ENCODE measurements at regions not wholly inside any gene's neighbourhood (a gene's known extent, or its start where the extent isn't known, plus 50 kb on each side); places are given as distances from the start of the nearest gene placed in this dataset.
"Not testable (repeated sequence)": the region's sequence is repeated elsewhere in the genome, so short reads cannot be mapped to it uniquely, and the experiment has no call there.

- no peak for DNase-seq (ENCODE audit: low spot score)
These were observed 317.3 kb upstream of the NAALADL2 start for GRCh38 chr3:174541708-174542315.

DNA sequence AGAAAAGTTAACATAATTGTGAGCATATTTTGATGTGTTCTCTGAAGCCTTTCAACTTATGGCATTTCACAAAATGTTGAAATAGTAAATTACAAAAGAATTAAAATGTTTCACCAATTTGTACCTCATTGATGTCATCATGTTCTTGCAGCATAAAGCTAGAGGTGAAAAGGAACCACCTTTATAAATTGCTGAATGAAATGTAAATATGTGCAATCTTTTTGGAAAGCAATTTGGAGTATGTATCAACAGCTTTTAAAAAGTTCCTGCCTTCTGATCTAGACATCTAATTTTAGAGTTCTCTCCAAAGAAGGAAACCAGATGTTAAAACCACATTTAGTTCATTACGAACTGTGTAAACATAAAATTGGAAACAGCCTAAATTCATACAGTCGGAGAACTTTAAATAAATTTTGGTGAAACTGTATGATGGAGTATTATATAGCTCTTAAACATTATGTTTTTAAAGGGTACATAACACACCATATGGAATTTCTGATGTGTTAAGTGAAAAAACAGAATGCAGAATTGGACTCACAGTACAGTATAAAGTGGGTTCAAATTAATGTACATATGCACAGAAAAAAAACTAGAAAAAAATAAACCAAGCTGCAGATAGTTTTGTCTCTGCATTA lies 311.2 kb upstream of the NAALADL2 start:
- DNase-seq (ENCODE audit: low spot score) = no peak

DNA sequence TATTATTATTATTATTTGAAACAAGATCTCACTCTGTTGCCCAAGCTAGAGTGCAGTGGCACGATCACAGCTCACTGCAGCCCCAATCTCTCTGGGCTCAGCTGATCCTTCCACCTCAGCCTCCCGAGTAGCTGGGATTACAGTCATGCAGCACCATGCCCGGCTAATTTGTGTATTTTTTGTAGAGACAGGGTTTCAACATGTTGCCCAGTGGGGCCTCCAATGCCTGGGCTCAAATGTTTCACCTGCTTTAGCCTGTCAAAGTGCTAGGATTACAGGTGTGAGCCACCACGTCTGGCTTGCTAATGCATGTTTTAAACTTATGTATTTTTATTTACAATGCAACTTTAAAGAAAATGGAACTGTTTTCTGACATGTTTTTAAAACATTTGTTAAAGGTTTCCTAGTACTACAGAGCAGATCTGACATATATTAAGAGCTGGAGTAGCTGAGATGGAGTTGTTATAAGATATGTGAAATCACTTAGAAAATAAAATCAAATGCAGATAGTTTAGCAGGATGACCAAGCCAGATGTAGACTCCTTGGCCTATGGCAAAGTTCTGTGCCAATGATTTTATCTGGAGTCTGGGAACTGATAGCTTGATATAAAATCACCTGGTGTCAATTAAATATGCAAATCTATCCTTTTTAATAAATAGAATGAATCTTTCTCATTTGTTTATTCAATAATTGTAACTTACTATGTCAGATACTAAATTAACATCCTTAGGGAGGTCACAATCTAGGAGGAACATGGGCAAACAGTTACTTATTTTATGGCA lies 310.1 kb upstream of the NAALADL2 start:
- DNase-seq (ENCODE audit: low spot score) = no peak

- DNase-seq (ENCODE audit: low spot score) = no peak
These were observed 277.6 kb upstream of the NAALADL2 start for GRCh38 chr3:174581558-174581957.

DNA sequence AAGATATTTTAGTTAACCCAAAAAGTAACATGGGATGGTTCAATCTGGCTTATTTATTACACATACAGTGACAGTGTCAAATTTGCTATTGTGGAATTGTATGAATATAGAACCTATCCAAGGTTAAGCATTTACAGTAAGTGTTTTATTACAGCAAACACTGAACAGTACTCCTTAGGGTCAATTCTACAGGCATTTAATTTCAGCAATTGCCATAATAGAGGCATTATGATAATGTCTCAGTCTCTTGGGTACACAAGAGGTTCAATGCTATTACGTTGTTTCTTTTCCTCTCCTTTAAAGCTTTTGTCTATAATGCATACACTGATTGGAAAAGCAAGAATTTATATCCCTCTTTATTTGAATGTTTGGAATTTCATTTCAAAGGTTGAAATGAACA lies 275.7 kb upstream of the NAALADL2 start:
- no peak for DNase-seq (ENCODE audit: low spot score)

- not testable (repeated sequence) for DNase-seq (ENCODE audit: low spot score)
These were observed 272.0 kb upstream of the NAALADL2 start for GRCh38 chr3:174587137-174587536.

DNA sequence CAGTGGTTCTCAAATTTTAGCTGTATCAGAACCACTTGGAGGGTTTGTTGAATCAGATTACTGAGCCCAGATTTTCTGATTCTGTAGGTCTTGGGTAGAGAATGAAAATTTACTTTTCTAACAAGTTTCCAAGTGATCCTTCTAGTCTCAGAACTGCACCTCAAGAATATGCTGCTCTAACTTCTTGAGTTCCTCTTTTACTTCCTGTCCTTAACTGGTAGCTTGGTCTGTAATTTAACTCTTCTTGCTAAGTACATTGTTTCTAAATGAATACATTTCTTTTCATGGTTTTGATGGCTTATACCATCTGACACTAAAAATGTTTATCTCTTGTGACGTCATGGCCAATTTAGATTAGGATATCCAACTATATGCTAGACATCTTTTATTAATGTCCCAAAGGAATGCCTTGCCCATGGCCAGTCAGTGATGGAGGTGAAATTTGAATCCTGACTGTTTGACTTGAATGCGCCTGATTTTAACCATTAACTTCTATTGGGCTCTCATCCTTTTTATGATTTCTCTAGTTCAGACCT lies 262.6 kb upstream of the NAALADL2 start:
- no peak for DNase-seq (ENCODE audit: low spot score)

DNA sequence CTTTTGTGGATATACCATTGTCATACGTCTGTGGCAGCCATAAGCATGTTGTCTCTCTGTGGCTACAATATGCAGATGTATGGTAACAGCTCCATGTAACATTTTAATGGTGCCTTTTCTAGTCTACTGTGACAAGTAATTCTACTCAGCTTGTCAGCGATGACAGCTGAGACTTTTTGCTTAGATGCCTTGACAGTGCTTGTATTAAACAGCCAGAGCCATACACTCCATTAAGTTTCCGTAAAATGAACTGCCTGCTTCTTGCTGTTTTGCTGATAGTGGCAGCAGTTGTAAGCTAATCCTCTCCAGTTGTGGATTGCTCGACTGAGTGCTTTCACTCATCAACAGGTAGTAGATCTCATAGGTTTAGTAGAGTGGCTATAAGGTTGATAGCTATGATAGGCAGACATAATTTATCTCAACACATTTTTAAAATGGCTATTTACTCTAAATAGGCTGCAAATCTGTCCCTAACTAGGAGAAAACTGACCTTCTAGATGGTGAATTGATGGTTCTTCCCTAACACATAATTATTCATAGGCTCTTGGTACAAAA lies 260.2 kb upstream of the NAALADL2 start:
- DNase-seq (ENCODE audit: low spot score) = no peak

DNA sequence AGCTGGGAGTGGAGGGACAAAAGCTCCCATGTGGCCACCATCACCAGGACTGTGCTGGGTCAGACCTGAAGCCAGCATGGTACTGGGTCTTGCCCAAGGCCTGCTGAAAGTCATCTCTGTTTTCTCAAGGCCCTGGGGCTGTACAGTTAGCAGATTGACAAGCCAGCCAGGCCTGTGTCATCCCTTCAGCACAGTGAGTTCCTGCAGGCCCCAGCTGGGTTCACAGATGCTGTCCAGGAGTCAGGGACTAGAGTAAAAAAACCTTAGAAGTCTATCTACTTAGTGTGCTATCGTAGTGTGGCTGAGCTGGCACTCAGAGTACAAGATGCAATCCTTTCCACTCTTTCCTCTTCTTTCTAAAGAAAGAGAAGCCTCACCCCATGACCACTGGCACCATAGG lies 246.0 kb upstream of the NAALADL2 start:
- no peak for DNase-seq (ENCODE audit: low spot score)

- DNase-seq (ENCODE audit: low spot score) = no peak
These were observed 245.1 kb upstream of the NAALADL2 start for GRCh38 chr3:174614036-174614435.

- DNase-seq (ENCODE audit: low spot score) = no peak
These were observed 240.6 kb upstream of the NAALADL2 start for GRCh38 chr3:174618368-174619080.

DNA sequence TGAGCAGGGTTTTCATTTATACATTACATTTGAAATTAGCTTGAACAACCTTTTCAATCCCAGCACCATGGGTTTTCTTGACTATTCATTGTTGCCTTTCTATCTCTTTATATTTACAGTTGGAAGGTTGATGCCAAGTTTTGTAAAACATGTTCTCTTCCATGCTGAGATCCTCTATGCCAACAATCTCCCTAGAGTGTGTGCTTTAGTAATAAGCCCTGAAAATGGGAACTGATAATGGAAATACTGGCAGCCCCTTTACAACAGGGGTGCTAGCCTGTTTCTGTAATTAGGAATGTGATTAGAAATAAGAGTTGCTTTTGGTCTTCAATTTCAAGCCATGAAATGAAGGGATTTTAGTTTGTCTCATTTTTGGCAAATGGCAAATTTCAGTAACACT lies 239.9 kb upstream of the NAALADL2 start:
- DNase-seq (ENCODE audit: low spot score) = no peak

DNA sequence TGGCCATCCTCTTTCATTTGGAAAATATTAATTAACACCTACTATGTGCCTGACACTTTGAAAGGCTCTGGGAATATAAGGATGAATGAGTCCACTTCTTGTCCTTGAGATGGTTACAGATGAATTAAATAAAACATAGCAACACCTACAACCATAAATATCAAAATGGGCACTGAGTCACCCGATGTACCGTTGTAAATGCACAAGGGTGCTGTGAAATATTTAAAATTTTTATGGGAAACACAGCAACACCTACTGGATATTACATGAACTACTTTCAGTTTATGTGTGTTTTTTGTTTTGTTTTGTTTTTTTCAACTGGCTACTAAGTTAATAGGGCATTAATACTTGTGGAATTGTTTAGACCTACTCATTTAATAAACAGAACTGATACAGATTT lies 239.0 kb upstream of the NAALADL2 start:
- no peak for DNase-seq (ENCODE audit: low spot score)

GRCh38 chr3:174620855-174621472 lies 238.2 kb upstream of the NAALADL2 start:
- DNase-seq (ENCODE audit: low spot score) = no peak

- no peak for DNase-seq (ENCODE audit: low spot score)
These were observed 225.8 kb upstream of the NAALADL2 start for GRCh38 chr3:174633342-174633741.

GRCh38 chr3:174636451-174636850 lies 222.7 kb upstream of the NAALADL2 start:
- DNase-seq (ENCODE audit: low spot score) = no peak

DNA sequence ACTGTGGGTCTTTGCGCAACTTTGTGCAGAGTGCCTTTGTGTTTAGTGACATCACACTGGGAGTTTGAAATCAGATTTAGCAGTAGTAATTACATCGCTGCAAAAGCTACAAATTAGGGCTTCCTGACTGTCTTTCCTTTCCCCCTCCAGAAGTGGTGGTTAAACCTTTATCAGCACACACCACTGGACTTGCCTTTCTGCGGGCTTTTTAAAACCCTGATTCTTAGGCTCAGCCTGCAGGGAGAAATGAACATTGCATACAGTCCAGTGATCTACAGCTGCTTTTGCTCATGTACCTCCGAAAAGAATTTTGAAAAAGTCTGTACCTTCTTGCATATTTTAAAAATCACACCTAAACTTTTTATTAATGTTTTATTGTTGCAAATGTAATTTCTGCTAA lies 219.7 kb upstream of the NAALADL2 start:
- no peak for DNase-seq (ENCODE audit: low spot score)

GRCh38 chr3:174639970-174640369 lies 219.2 kb upstream of the NAALADL2 start:
- DNase-seq (ENCODE audit: low spot score) = no peak

GRCh38 chr3:174640932-174641331 lies 218.2 kb upstream of the NAALADL2 start:
- DNase-seq (ENCODE audit: low spot score) = no peak

DNA sequence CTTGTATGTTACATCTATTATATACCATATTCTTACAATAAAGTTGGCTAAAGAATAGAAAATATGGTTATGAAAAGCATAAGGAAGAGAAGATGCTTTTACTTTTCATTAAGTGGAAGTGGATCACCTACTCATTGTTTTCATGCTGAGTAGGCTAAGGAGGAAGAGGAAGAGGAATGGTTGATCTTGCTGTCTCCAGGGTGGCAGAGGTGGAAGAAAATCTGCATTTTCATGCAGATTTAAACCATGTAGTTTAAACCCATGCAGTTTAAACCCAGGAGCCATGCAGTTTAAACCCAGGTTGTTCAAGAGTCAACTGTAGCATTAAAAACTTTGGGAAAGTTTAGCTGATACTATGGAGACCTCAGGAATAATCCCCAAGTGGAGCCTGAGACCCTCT lies 214.8 kb upstream of the NAALADL2 start:
- DNase-seq (ENCODE audit: low spot score) = no peak

- no peak for DNase-seq (ENCODE audit: low spot score)
These were observed 207.2 kb upstream of the NAALADL2 start for GRCh38 chr3:174651951-174652350.

GRCh38 chr3:174659511-174659910 lies 199.6 kb upstream of the NAALADL2 start:
- no peak for DNase-seq (ENCODE audit: low spot score)
